ENCODE measurements at regions not wholly inside any gene's neighbourhood (a gene's known extent, or its start where the extent isn't known, plus 50 kb on each side); places are given as distances from the start of the nearest gene placed in this dataset.

- H3K4me3 ChIP-seq (ENCODE audit: low read depth in 1 of 2, low read length in 2 of 2): no peak overlapping the region
- no peaks in the 10 kb centered on the region for H3K4me1 ChIP-seq (ENCODE audit: control insufficient read depth in 1 of 2, insufficient read depth in 2 of 2, low read length in 2 of 2)
- H3K27ac ChIP-seq (ENCODE audit: low read depth, low read length): no peak overlapping the region
Measured at GRCh38 chr10:117635826-117636225, 93.3 kb downstream of the EMX2 start.

DNA sequence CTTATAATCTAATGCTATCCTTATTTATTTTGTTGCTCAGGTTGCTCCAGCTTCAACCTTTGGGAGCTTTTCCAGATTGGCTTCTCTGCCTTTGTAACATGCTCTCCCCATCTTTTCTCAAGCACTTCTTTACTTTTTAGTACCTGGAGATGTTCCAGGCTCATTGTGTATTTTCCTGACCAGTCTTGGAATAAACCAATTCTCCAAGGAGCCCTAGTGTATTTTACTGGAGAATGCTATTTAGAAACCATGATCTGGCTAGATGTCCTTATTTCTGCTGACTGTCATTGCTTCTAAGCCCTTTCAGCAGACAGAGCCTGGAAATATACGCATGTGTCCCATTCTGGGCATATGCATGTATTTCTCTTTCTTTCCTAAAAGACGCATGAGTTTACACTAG is 95.7 kb downstream of the EMX2 start:
- Histone ChIP-seq H3K9ac (ENCODE audit: low read depth in 1 of 2, low read length in 2 of 2) (no peak overlapping the region), H3K9me3 (ENCODE audit: control insufficient read depth in 1 of 2, low read length in 2 of 2) (no peaks in the 10 kb centered on the region), H3K27me3 (ENCODE audit: control insufficient read depth in 1 of 2, insufficient read depth in 2 of 2, low read length in 2 of 2) (peaks cover 0 to 6% of the 10 kb centered on the region in 2 donors), H3K4me3 (ENCODE audit: low read depth in 1 of 2, low read length in 2 of 2) (no peak overlapping the region), H3K27ac (ENCODE audit: low read depth, low read length) (no peak overlapping the region), H3K4me1 (ENCODE audit: control insufficient read depth in 1 of 2, insufficient read depth in 2 of 2, low read length in 2 of 2) (no peaks in the 10 kb centered on the region), H3K36me3 (ENCODE audit: control insufficient read depth in 1 of 2, insufficient read depth in 2 of 2, low read length in 2 of 2) (no peaks in the 10 kb centered on the region)

More at GRCh38 chr10:117635826-117636225, 93.3 kb downstream of the EMX2 start:
- H3K9ac ChIP-seq (ENCODE audit: low read depth in 1 of 2, low read length in 2 of 2): no peak overlapping the region
- H3K27me3 ChIP-seq (ENCODE audit: control insufficient read depth in 1 of 2, insufficient read depth in 2 of 2, low read length in 2 of 2): peaks cover 0 to 6% of the 10 kb centered on the region in 2 donors
- H3K36me3 ChIP-seq (ENCODE audit: control insufficient read depth in 1 of 2, insufficient read depth in 2 of 2, low read length in 2 of 2): no peaks in the 10 kb centered on the region
- H3K9me3 ChIP-seq (ENCODE audit: control insufficient read depth in 1 of 2, low read length in 2 of 2): no peaks in the 10 kb centered on the region

- Histone ChIP-seq H3K27ac (ENCODE audit: low read depth, low read length) (no peak overlapping the region), H3K9me3 (ENCODE audit: control insufficient read depth in 1 of 2, low read length in 2 of 2) (no peaks in the 10 kb centered on the region), H3K4me3 (ENCODE audit: low read depth in 1 of 2, low read length in 2 of 2) (no peak overlapping the region), H3K9ac (ENCODE audit: low read depth in 1 of 2, low read length in 2 of 2) (no peak overlapping the region), H3K36me3 (ENCODE audit: control insufficient read depth in 1 of 2, insufficient read depth in 2 of 2, low read length in 2 of 2) (no peaks in the 10 kb centered on the region), H3K4me1 (ENCODE audit: control insufficient read depth in 1 of 2, insufficient read depth in 2 of 2, low read length in 2 of 2) (no peaks in the 10 kb centered on the region), H3K27me3 (ENCODE audit: control insufficient read depth in 1 of 2, insufficient read depth in 2 of 2, low read length in 2 of 2) (peaks cover 0 to 6% of the 10 kb centered on the region in 2 donors)
Measured at GRCh38 chr10:117638664-117639200, 96.2 kb downstream of the EMX2 start.

DNA sequence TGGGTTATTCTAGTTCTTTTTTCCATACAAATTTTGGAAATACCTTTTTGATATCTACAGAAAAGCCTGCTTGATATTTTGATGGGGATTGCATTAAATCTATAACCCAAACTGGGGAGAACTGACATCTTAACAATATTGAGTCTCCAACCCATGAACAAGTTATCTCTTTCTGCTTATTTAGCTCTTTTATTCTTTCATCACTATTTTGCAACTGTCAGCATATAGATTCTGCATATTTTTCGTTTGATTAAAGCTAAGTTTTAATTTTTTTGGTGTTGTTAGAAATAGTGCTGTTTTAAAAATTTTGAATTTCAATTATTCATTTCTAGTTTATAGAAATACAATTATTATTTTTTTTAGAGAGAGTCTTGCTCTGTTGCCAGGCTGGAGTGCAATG is 97.9 kb downstream of the EMX2 start:
- Histone ChIP-seq H3K9me3 (ENCODE audit: control insufficient read depth in 1 of 2, low read length in 2 of 2) (no peaks in the 10 kb centered on the region), H3K27ac (ENCODE audit: low read depth, low read length) (no peak overlapping the region), H3K27me3 (ENCODE audit: control insufficient read depth in 1 of 2, insufficient read depth in 2 of 2, low read length in 2 of 2) (peaks cover 0 to 9% of the 10 kb centered on the region in 2 donors), H3K9ac (ENCODE audit: low read depth in 1 of 2, low read length in 2 of 2) (no peak overlapping the region), H3K4me1 (ENCODE audit: control insufficient read depth in 1 of 2, insufficient read depth in 2 of 2, low read length in 2 of 2) (no peaks in the 10 kb centered on the region), H3K36me3 (ENCODE audit: control insufficient read depth in 1 of 2, insufficient read depth in 2 of 2, low read length in 2 of 2) (no peaks in the 10 kb centered on the region), H3K4me3 (ENCODE audit: low read depth in 1 of 2, low read length in 2 of 2) (no peak overlapping the region)

DNA sequence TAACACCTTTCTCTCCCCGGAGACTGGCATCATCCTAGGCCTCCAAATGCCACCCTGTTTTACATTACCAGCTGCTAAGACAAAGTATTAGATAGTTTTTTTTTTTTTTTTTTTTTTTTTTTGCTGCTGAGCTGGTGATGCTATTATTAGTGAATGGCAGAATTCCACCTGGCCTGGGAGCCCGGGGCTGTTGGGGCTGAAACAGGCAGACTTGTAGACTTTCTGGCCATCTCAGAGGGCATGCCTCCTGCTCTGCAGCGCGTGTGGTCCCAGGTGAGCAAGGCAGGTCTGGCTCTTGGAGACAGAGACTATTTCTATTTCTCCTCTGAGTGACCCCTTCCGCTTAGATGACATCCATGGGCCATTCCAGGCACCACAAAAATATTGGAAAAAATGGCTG is 104.2 kb downstream of the EMX2 start:
- Histone ChIP-seq H3K36me3 (ENCODE audit: control insufficient read depth in 1 of 2, insufficient read depth in 2 of 2, low read length in 2 of 2) (no peaks in the 10 kb centered on the region), H3K9me3 (ENCODE audit: control insufficient read depth in 1 of 2, low read length in 2 of 2) (no peaks in the 10 kb centered on the region), H3K27me3 (ENCODE audit: control insufficient read depth in 1 of 2, insufficient read depth in 2 of 2, low read length in 2 of 2) (peaks cover 0 to 3% of the 10 kb centered on the region in 2 donors), H3K4me1 (ENCODE audit: control insufficient read depth in 1 of 2, insufficient read depth in 2 of 2, low read length in 2 of 2) (no peaks in the 10 kb centered on the region), H3K27ac (ENCODE audit: low read depth, low read length) (no peak overlapping the region), H3K4me3 (ENCODE audit: low read depth in 1 of 2, low read length in 2 of 2) (no peak overlapping the region), H3K9ac (ENCODE audit: low read depth in 1 of 2, low read length in 2 of 2) (no peak overlapping the region)

DNA sequence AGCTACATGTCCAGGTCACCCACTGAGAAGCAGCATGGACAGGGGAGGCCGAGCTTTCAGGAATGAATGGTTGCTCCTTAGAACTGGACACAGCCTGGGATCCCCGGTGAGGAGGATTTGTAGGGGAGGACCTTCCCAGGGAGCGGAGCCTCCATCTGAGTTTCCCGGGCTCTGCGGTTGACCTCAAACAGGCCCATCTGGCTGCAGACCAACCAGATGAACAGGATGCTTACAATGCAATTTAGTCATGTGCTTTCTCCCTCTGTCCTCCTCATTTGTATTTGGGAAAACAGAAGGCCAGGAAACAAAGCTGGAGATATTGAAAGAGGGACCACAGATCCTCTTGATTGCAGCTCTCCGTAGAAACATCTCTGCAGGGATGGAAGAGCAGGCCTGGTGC is 104.8 kb downstream of the EMX2 start:
- no peaks in the 10 kb centered on the region for H3K36me3 ChIP-seq (ENCODE audit: control insufficient read depth in 1 of 2, insufficient read depth in 2 of 2, low read length in 2 of 2)
- H3K27me3 ChIP-seq (ENCODE audit: control insufficient read depth in 1 of 2, insufficient read depth in 2 of 2, low read length in 2 of 2): peaks cover 0 to 3% of the 10 kb centered on the region in 2 donors
- H3K9me3 ChIP-seq (ENCODE audit: control insufficient read depth in 1 of 2, low read length in 2 of 2): no peaks in the 10 kb centered on the region
- no peak overlapping the region for H3K9ac ChIP-seq (ENCODE audit: low read depth in 1 of 2, low read length in 2 of 2)
- H3K4me1 ChIP-seq (ENCODE audit: control insufficient read depth in 1 of 2, insufficient read depth in 2 of 2, low read length in 2 of 2): no peaks in the 10 kb centered on the region
- H3K27ac ChIP-seq (ENCODE audit: low read depth, low read length): no peak overlapping the region
- H3K4me3 ChIP-seq (ENCODE audit: low read depth in 1 of 2, low read length in 2 of 2): no peak overlapping the region

- Histone ChIP-seq H3K9me3 (ENCODE audit: control insufficient read depth in 1 of 2, low read length in 2 of 2) (no peaks in the 10 kb centered on the region), H3K27ac (ENCODE audit: low read depth, low read length) (no peak overlapping the region), H3K9ac (ENCODE audit: low read depth in 1 of 2, low read length in 2 of 2) (no peak overlapping the region), H3K27me3 (ENCODE audit: control insufficient read depth in 1 of 2, insufficient read depth in 2 of 2, low read length in 2 of 2) (no peaks in the 10 kb centered on the region), H3K36me3 (ENCODE audit: control insufficient read depth in 1 of 2, insufficient read depth in 2 of 2, low read length in 2 of 2) (no peaks in the 10 kb centered on the region), H3K4me3 (ENCODE audit: low read depth in 1 of 2, low read length in 2 of 2) (no peak overlapping the region), H3K4me1 (ENCODE audit: control insufficient read depth in 1 of 2, insufficient read depth in 2 of 2, low read length in 2 of 2) (no peaks in the 10 kb centered on the region)
Measured at GRCh38 chr10:117651121-117651520, 108.6 kb downstream of the EMX2 start.

DNA sequence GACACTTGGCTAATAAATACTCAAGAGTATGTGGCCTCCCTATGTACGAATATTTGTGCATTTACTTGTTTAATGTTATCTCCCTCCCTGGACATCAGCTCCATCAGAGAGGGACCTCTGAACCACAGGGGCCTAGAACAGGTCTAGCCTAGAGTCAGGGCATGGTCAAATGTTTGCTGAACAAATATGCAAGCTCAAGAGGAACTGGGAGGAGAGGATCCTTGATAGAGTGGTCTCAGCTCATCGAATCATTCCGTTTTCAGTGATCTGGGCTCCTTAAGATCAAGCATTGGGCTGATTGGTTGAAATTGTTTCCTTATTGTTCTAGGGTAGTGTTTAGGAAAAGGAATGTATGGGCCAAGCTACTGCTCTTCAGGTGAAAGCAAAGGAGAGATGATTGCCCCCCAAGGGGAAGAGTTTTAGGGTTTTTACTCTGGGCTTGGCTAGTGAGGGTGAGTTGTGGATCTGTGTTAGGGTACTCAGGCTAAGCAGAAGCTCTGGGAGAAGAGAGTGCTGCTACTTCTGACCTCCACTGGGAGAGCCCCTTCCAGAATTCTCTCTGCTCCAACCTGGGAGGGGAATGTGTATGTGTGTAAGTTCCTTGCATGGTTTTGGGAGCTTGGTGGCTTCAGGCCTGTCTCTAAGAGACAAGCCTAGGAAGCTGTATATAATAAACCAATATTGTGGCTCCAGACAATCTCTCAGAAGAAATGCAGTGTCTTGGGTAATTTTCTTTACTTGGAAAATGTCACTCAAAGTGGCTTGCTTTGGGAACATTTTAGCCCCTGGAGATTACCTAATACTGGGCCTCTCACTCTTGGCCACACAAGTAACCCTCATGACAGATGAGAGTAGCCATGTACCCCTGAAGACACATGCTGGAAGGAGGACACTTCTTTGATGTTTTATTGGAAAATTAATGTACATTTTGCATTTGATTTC is 110.0 kb downstream of the EMX2 start:
- no peak overlapping the region for H3K27ac ChIP-seq (ENCODE audit: low read depth, low read length)
- H3K27me3 ChIP-seq (ENCODE audit: control insufficient read depth in 1 of 2, insufficient read depth in 2 of 2, low read length in 2 of 2): no peaks in the 10 kb centered on the region

DNA sequence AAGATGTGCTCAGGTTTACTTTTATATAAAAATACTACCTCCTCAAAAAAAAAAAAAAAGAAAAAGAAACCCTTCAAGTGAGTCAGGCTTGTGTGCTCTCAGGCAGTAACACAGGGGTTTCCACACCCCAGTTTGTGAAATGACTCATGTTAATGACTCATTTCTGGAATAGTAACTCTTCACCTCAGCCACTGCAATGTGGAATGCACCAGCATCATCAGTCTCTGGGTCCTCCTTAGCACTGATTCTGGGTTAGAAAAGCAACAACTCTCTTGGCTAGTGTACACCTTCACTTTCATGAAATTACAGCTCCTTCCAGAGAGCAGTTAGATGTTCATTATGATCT is 110.6 kb downstream of the EMX2 start:
- no peaks in the 10 kb centered on the region for H3K4me1 ChIP-seq (ENCODE audit: control insufficient read depth in 1 of 2, insufficient read depth in 2 of 2, low read length in 2 of 2)
- H3K27ac ChIP-seq (ENCODE audit: low read depth, low read length): no peak overlapping the region
- no peak overlapping the region for H3K9ac ChIP-seq (ENCODE audit: low read depth in 1 of 2, low read length in 2 of 2)
- no peaks in the 10 kb centered on the region for H3K36me3 ChIP-seq (ENCODE audit: control insufficient read depth in 1 of 2, insufficient read depth in 2 of 2, low read length in 2 of 2)
- H3K4me3 ChIP-seq (ENCODE audit: low read depth in 1 of 2, low read length in 2 of 2): no peak overlapping the region
- H3K9me3 ChIP-seq (ENCODE audit: control insufficient read depth in 1 of 2, low read length in 2 of 2): no peaks in the 10 kb centered on the region
- H3K27me3 ChIP-seq (ENCODE audit: control insufficient read depth in 1 of 2, insufficient read depth in 2 of 2, low read length in 2 of 2): no peaks in the 10 kb centered on the region

More for the DNA sequence above, 110.0 kb downstream of the EMX2 start:
- no peak overlapping the region for H3K9ac ChIP-seq (ENCODE audit: low read depth in 1 of 2, low read length in 2 of 2)
- H3K4me1 ChIP-seq (ENCODE audit: control insufficient read depth in 1 of 2, insufficient read depth in 2 of 2, low read length in 2 of 2): no peaks in the 10 kb centered on the region
- no peaks in the 10 kb centered on the region for H3K9me3 ChIP-seq (ENCODE audit: control insufficient read depth in 1 of 2, low read length in 2 of 2)
- no peaks in the 10 kb centered on the region for H3K36me3 ChIP-seq (ENCODE audit: control insufficient read depth in 1 of 2, insufficient read depth in 2 of 2, low read length in 2 of 2)
- H3K4me3 ChIP-seq (ENCODE audit: low read depth in 1 of 2, low read length in 2 of 2): no peak overlapping the region

GRCh38 chr10:117654105-117654504 is 111.6 kb downstream of the EMX2 start:
- no peaks in the 10 kb centered on the region for H3K36me3 ChIP-seq (ENCODE audit: control insufficient read depth in 1 of 2, insufficient read depth in 2 of 2, low read length in 2 of 2)
- H3K9ac ChIP-seq (ENCODE audit: low read depth in 1 of 2, low read length in 2 of 2): no peak overlapping the region
- H3K27ac ChIP-seq (ENCODE audit: low read depth, low read length): no peak overlapping the region
- no peaks in the 10 kb centered on the region for H3K9me3 ChIP-seq (ENCODE audit: control insufficient read depth in 1 of 2, low read length in 2 of 2)
- H3K27me3 ChIP-seq (ENCODE audit: control insufficient read depth in 1 of 2, insufficient read depth in 2 of 2, low read length in 2 of 2): no peaks in the 10 kb centered on the region
- no peak overlapping the region for H3K4me3 ChIP-seq (ENCODE audit: low read depth in 1 of 2, low read length in 2 of 2)
- no peaks in the 10 kb centered on the region for H3K4me1 ChIP-seq (ENCODE audit: control insufficient read depth in 1 of 2, insufficient read depth in 2 of 2, low read length in 2 of 2)

Data from duodenal mucosa (tissue), 2 donors.